MM.1S (cell line): ENCODE measurements at regions not wholly inside any gene's neighbourhood (a gene's known extent, or its start where the extent isn't known, plus 50 kb on each side); places are given as distances from the start of the nearest gene placed in this dataset.

Experiments
- EZH2 ChIP-seq: fragments of 300-600 bp; sonication (generic); optimal IDR thresholded peaks from 2 replicates; pipeline ENCODE3; 2017; ENCODE audit warnings: low read depth, mild to moderate bottlenecking, antibody characterized with exemption, low read length, mixed read lengths
- EZH2phosphoT487 ChIP-seq: fragments of 300-600 bp; sonication (generic); IDR thresholded peaks from 2 replicates; pipeline ENCODE4 v1.6.1; 2018; ENCODE audit warnings: antibody characterized with exemption, low read length
- TF ChIP-seq, protein P1 (sequence below): fragments of 300-600 bp; sonication (generic); IDR thresholded peaks from 2 replicates; pipeline ENCODE4 v1.5.1; 2016; ENCODE audit warnings: antibody characterized with exemption, low read length, mixed read lengths

DNA sequence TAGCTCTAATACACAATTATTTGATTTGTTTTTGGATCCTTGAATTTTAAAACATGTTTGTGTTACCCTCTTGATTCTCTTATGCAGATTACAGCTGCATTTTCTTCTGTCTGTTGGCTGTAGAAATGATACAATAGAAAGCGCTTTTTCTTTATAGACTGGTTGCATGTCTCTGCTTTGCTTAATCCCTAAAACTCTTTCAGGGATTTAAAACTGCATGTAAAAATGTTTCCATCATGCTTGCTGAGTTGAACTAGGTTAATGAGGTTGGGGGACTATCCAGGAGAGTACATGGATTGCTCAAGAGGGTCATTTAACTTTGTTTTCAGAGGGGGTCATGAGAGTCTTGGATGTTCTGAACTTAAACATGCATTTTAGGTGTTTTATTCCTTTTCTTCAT lies 166.4 kb upstream of the IFNG-AS1 start:
- TF ChIP-seq, protein P1, sequence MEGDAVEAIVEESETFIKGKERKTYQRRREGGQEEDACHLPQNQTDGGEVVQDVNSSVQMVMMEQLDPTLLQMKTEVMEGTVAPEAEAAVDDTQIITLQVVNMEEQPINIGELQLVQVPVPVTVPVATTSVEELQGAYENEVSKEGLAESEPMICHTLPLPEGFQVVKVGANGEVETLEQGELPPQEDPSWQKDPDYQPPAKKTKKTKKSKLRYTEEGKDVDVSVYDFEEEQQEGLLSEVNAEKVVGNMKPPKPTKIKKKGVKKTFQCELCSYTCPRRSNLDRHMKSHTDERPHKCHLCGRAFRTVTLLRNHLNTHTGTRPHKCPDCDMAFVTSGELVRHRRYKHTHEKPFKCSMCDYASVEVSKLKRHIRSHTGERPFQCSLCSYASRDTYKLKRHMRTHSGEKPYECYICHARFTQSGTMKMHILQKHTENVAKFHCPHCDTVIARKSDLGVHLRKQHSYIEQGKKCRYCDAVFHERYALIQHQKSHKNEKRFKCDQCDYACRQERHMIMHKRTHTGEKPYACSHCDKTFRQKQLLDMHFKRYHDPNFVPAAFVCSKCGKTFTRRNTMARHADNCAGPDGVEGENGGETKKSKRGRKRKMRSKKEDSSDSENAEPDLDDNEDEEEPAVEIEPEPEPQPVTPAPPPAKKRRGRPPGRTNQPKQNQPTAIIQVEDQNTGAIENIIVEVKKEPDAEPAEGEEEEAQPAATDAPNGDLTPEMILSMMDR: no peak
- no peak for TF ChIP-seq EZH2
- no peak for TF ChIP-seq EZH2phosphoT487
